HCT116 (cell line): ENCODE measurements at regions not wholly inside any gene's neighbourhood (a gene's known extent, or its start where the extent isn't known, plus 50 kb on each side); places are given as distances from the start of the nearest gene placed in this dataset.

Experiments used
- CEBPB ChIP-seq: IDR thresholded peaks from 2 replicates; pipeline ENCODE4 v1.6.1; 2012; ENCODE audit warnings: low read depth
- CTCF ChIP-seq, 3 experiments: fragments of 200-600 bp in 1 of 3; sonication (generic) in 1 of 3; IDR thresholded peaks in 2 of 3; conservative IDR thresholded peaks in 1 of 3; 2 replicates each; pipeline ENCODE4 v1.5.1; 2012 to 2017; ENCODE audit warnings: low read depth in 2 of 3, low read length in 2 of 3, antibody characterized with exemption in 1 of 3, borderline replicate concordance in 1 of 3, control low read depth in 1 of 3, mild to moderate bottlenecking in 1 of 3, mixed read lengths in 1 of 3, mixed run types in 1 of 3, moderate library complexity in 1 of 3; ENCODE audit not compliant: insufficient read depth in 1 of 3
- EZH2 ChIP-seq: fragments of 200-600 bp; sonication (generic); IDR thresholded peaks from 2 replicates; pipeline ENCODE4 v1.6.1; 2017; ENCODE audit warnings: antibody characterized with exemption, mixed run types
- EZH2phosphoT487 ChIP-seq: fragments of 200-600 bp; IDR thresholded peaks from 2 replicates; pipeline ENCODE4 v1.6.1; 2018; ENCODE audit warnings: antibody characterized with exemption, borderline replicate concordance
- POLR2A ChIP-seq: IDR thresholded peaks from 2 replicates; pipeline ENCODE4 v1.7.0; 2011; ENCODE audit warnings: borderline replicate concordance; ENCODE audit not compliant: insufficient read depth, insufficient read length; ENCODE audit errors: extremely low read depth
- POLR2AphosphoS5 ChIP-seq: IDR thresholded peaks from 2 replicates; pipeline ENCODE4 v1.6.1; 2011; ENCODE audit warnings: mild to moderate bottlenecking, low read depth, low read length, moderate library complexity
- RAD21 ChIP-seq: IDR thresholded peaks from 2 replicates; pipeline ENCODE4 v1.6.1; 2012; ENCODE audit warnings: low read depth, mild to moderate bottlenecking
- REST ChIP-seq: IDR thresholded peaks from 2 replicates; pipeline ENCODE4 v1.6.1; 2012; ENCODE audit warnings: low read depth
- SP1 ChIP-seq: IDR thresholded peaks from 2 replicates; pipeline ENCODE4 v1.6.1; 2012; ENCODE audit warnings: low read depth
- YY1 ChIP-seq: IDR thresholded peaks from 2 replicates; pipeline ENCODE4 v1.6.1; 2011; ENCODE audit warnings: low read length, low read depth, moderate library complexity, mild to moderate bottlenecking; ENCODE audit not compliant: insufficient replicate concordance; ENCODE audit errors: extremely low read depth

GRCh38 chr19:31132753-31133110 lies 216.5 kb downstream of the TSHZ3 start:
- no peak for TF ChIP-seq POLR2A
- no peak for TF ChIP-seq CTCF (IDR thresholded peaks at IDR 0.05 in 2 of 3, conservative IDR thresholded peaks at IDR 0.05 in 1 of 3; ENCODE audit: borderline replicate concordance in 1 of 3, insufficient read depth in 1 of 3, low read depth in 2 of 3, low read length in 2 of 3)
- TF ChIP-seq YY1: no peak
- no peak for TF ChIP-seq EZH2
- TF ChIP-seq SP1: no peak
- no peak for TF ChIP-seq CEBPB
- TF ChIP-seq RAD21: no peak
- no peak for TF ChIP-seq POLR2AphosphoS5
- no peak for TF ChIP-seq EZH2phosphoT487
- TF ChIP-seq REST: no peak
